ENCODE measurements at regions not wholly inside any gene's neighbourhood (a gene's known extent, or its start where the extent isn't known, plus 50 kb on each side); places are given as distances from the start of the nearest gene placed in this dataset.
A peak's percentile ranks its signal among the peaks of the same experiment; 100 is the strongest.

GRCh38 chr4:100839712-100840111 is 321.9 kb upstream of the EMCN start:
- no peak for ATAC-seq
- Mint-ChIP-seq H3K4me3 (no peak overlapping the region), H3K9me3 (no peaks in the 10 kb centered on the region), H3K4me1 (no peaks in the 10 kb centered on the region), H3K27ac (no peak overlapping the region), H3K36me3 (no peaks in the 10 kb centered on the region), H3K27me3 (peaks cover 9% of the 10 kb centered on the region)

- ATAC-seq: no peak
- H3K27ac Mint-ChIP-seq: no peak overlapping the region
- peaks cover 9% of the 10 kb centered on the region for H3K27me3 Mint-ChIP-seq
- H3K36me3 Mint-ChIP-seq: no peaks in the 10 kb centered on the region
- H3K4me1 Mint-ChIP-seq: no peaks in the 10 kb centered on the region
- no peak overlapping the region for H3K4me3 Mint-ChIP-seq
- H3K9me3 Mint-ChIP-seq: no peaks in the 10 kb centered on the region
These were observed 320.5 kb upstream of the EMCN start for GRCh38 chr4:100838286-100838685.

- H3K9me3 Mint-ChIP-seq: no peaks in the 10 kb centered on the region
- no peaks in the 10 kb centered on the region for H3K4me1 Mint-ChIP-seq
- no peak overlapping the region for H3K4me3 Mint-ChIP-seq
These were observed 319.1 kb upstream of the EMCN start for GRCh38 chr4:100836929-100837328.

GRCh38 chr4:100834616-100835015 is 316.8 kb upstream of the EMCN start:
- no peaks in the 10 kb centered on the region for H3K36me3 Mint-ChIP-seq
- H3K4me1 Mint-ChIP-seq: no peaks in the 10 kb centered on the region
- H3K27me3 Mint-ChIP-seq: peaks cover 9% of the 10 kb centered on the region
- no peak overlapping the region for H3K4me3 Mint-ChIP-seq
- no peaks in the 10 kb centered on the region for H3K9me3 Mint-ChIP-seq
- no peak overlapping the region for H3K27ac Mint-ChIP-seq
- no peak for ATAC-seq

More at GRCh38 chr4:100836929-100837328, 319.1 kb upstream of the EMCN start:
- peaks cover 9% of the 10 kb centered on the region for H3K27me3 Mint-ChIP-seq
- ATAC-seq: no peak
- no peak overlapping the region for H3K27ac Mint-ChIP-seq
- H3K36me3 Mint-ChIP-seq: no peaks in the 10 kb centered on the region

GRCh38 chr4:100833906-100834305 is 316.1 kb upstream of the EMCN start:
- H3K27ac Mint-ChIP-seq: no peak overlapping the region
- H3K4me3 Mint-ChIP-seq: no peak overlapping the region
- no peak for ATAC-seq
- H3K4me1 Mint-ChIP-seq: no peaks in the 10 kb centered on the region
- no peaks in the 10 kb centered on the region for H3K36me3 Mint-ChIP-seq
- no peaks in the 10 kb centered on the region for H3K9me3 Mint-ChIP-seq
- H3K27me3 Mint-ChIP-seq: peaks cover 6% of the 10 kb centered on the region

- no peak overlapping the region for H3K27ac Mint-ChIP-seq
- ATAC-seq: no peak
- H3K9me3 Mint-ChIP-seq: no peaks in the 10 kb centered on the region
- no peaks in the 10 kb centered on the region for H3K4me1 Mint-ChIP-seq
- no peaks in the 10 kb centered on the region for H3K36me3 Mint-ChIP-seq
- H3K27me3 Mint-ChIP-seq: no peaks in the 10 kb centered on the region
- no peak overlapping the region for H3K4me3 Mint-ChIP-seq
These were observed 311.3 kb upstream of the EMCN start for GRCh38 chr4:100828986-100829685.

GRCh38 chr4:100828364-100828763 is 310.5 kb upstream of the EMCN start:
- Mint-ChIP-seq H3K36me3 (no peaks in the 10 kb centered on the region), H3K4me3 (no peak overlapping the region)
- ATAC-seq: no peak

GRCh38 chr4:100827756-100828155 is 309.9 kb upstream of the EMCN start:
- no peak for ATAC-seq
- Mint-ChIP-seq H3K36me3 (no peaks in the 10 kb centered on the region), H3K27ac (no peak overlapping the region), H3K4me3 (no peak overlapping the region), H3K4me1 (no peaks in the 10 kb centered on the region), H3K27me3 (no peaks in the 10 kb centered on the region), H3K9me3 (no peaks in the 10 kb centered on the region)

More at GRCh38 chr4:100828364-100828763, 310.5 kb upstream of the EMCN start:
- Mint-ChIP-seq H3K27me3 (no peaks in the 10 kb centered on the region), H3K4me1 (no peaks in the 10 kb centered on the region), H3K9me3 (no peaks in the 10 kb centered on the region), H3K27ac (no peak overlapping the region)

GRCh38 chr4:100826808-100827548 is 309.2 kb upstream of the EMCN start:
- Mint-ChIP-seq H3K27ac (no peak overlapping the region), H3K27me3 (no peaks in the 10 kb centered on the region), H3K9me3 (no peaks in the 10 kb centered on the region), H3K4me3 (no peak overlapping the region), H3K36me3 (no peaks in the 10 kb centered on the region), H3K4me1 (no peaks in the 10 kb centered on the region)
- no peak for ATAC-seq

- no peaks in the 10 kb centered on the region for H3K4me1 Mint-ChIP-seq
- H3K4me3 Mint-ChIP-seq: no peak overlapping the region
- H3K9me3 Mint-ChIP-seq: no peaks in the 10 kb centered on the region
- no peak for ATAC-seq
- no peaks in the 10 kb centered on the region for H3K27me3 Mint-ChIP-seq
- H3K27ac Mint-ChIP-seq: no peak overlapping the region
- no peaks in the 10 kb centered on the region for H3K36me3 Mint-ChIP-seq
These were observed 308.2 kb upstream of the EMCN start for GRCh38 chr4:100826067-100826466.

- no peaks in the 10 kb centered on the region for H3K9me3 Mint-ChIP-seq
- no peak overlapping the region for H3K27ac Mint-ChIP-seq
- H3K36me3 Mint-ChIP-seq: no peaks in the 10 kb centered on the region
- ATAC-seq: peak; percentile 3
- no peaks in the 10 kb centered on the region for H3K4me1 Mint-ChIP-seq
- no peak overlapping the region for H3K4me3 Mint-ChIP-seq
- H3K27me3 Mint-ChIP-seq: no peaks in the 10 kb centered on the region
These were observed 306.1 kb upstream of the EMCN start for GRCh38 chr4:100823993-100824323.

- no peak overlapping the region for H3K27ac Mint-ChIP-seq
- no peaks in the 10 kb centered on the region for H3K27me3 Mint-ChIP-seq
- no peak overlapping the region for H3K4me3 Mint-ChIP-seq
- H3K4me1 Mint-ChIP-seq: no peaks in the 10 kb centered on the region
- H3K36me3 Mint-ChIP-seq: no peaks in the 10 kb centered on the region
- no peaks in the 10 kb centered on the region for H3K9me3 Mint-ChIP-seq
- peak; percentile 81 for ATAC-seq
These were observed 305.5 kb upstream of the EMCN start for GRCh38 chr4:100823066-100823992.

- ATAC-seq: no peak
- Mint-ChIP-seq H3K9me3 (no peaks in the 10 kb centered on the region), H3K27me3 (no peaks in the 10 kb centered on the region), H3K36me3 (no peaks in the 10 kb centered on the region), H3K4me3 (no peak overlapping the region), H3K27ac (no peak overlapping the region), H3K4me1 (no peaks in the 10 kb centered on the region)
These were observed 302.4 kb upstream of the EMCN start for GRCh38 chr4:100820249-100820648.

- Mint-ChIP-seq H3K27me3 (no peaks in the 10 kb centered on the region), H3K4me1 (no peaks in the 10 kb centered on the region), H3K9me3 (no peaks in the 10 kb centered on the region), H3K27ac (no peak overlapping the region), H3K4me3 (no peak overlapping the region), H3K36me3 (no peaks in the 10 kb centered on the region)
- no peak for ATAC-seq
These were observed 301.7 kb upstream of the EMCN start for GRCh38 chr4:100819505-100819904.

- no peak overlapping the region for H3K4me3 Mint-ChIP-seq
- ATAC-seq: no peak
- H3K9me3 Mint-ChIP-seq: no peaks in the 10 kb centered on the region
- H3K36me3 Mint-ChIP-seq: no peaks in the 10 kb centered on the region
- H3K4me1 Mint-ChIP-seq: no peaks in the 10 kb centered on the region
- H3K27me3 Mint-ChIP-seq: no peaks in the 10 kb centered on the region
- H3K27ac Mint-ChIP-seq: no peak overlapping the region
These were observed 298.7 kb upstream of the EMCN start for GRCh38 chr4:100816436-100817045.

Measured in stimulated activated memory B cell treated with anti-CD40 and anti-IgM and Interleukin-4, amounts not matched to agents 10 μg/mL and 1 μg/mL and 100 μg/mL, for 72 hours (primary cell).